GM23338 (cell line): ENCODE measurements at regions not wholly inside any gene's neighbourhood (a gene's known extent, or its start where the extent isn't known, plus 50 kb on each side); places are given as distances from the start of the nearest gene placed in this dataset.

Source experiments
- ATAC-seq: fragments of 200-7000 bp; cut with Tn5 transposase; 3 replicates; pipeline ENCODE4 v1.9.1; 2020
- DNase-seq: peaks from one replicate; pipeline ENCODE4 v3.0.0-alpha.2; 2015; ENCODE audit warnings: low spot score
- H2AFZ ChIP-seq: fragments of 200-600 bp; sonication (generic); 2 replicates; pipeline ENCODE4 v1.8.0; 2016; ENCODE audit warnings: antibody characterized with exemption, mild to moderate bottlenecking, moderate library complexity
- H3F3A ChIP-seq: fragments of 200-600 bp; sonication (generic); replicated peaks from 2 replicates; pipeline ENCODE4 v1.8.0; 2017; ENCODE audit warnings: antibody characterized with exemption, mixed run types, low read depth
- H3K27ac ChIP-seq: fragments of 200-600 bp; sonication (generic); 2 replicates; pipeline ENCODE4 v1.6.1; 2016; ENCODE audit warnings: low read depth
- H3K27me3 ChIP-seq: fragments of 200-600 bp; sonication (generic); 2 replicates; pipeline ENCODE4 v1.8.0; 2016; ENCODE audit warnings: mild to moderate bottlenecking, mixed run types, moderate library complexity; ENCODE audit not compliant: insufficient read depth
- H3K36me3 ChIP-seq: fragments of 200-600 bp; sonication (generic); 2 replicates; pipeline ENCODE4 v1.8.0; 2016; ENCODE audit warnings: mild to moderate bottlenecking; ENCODE audit not compliant: insufficient read depth
- H3K4me1 ChIP-seq: fragments of 200-600 bp; sonication (generic); 2 replicates; pipeline ENCODE4 v1.8.0; 2016; ENCODE audit warnings: mild to moderate bottlenecking, moderate library complexity; ENCODE audit not compliant: insufficient read depth
- H3K4me2 ChIP-seq: fragments of 200-600 bp; sonication (generic); 2 replicates; pipeline ENCODE4 v1.7.1; 2017; ENCODE audit warnings: mixed run types
- H3K4me3 ChIP-seq: fragments of 200-600 bp; sonication (generic); 2 replicates; pipeline ENCODE4 v1.6.1; 2016; ENCODE audit warnings: mixed run types
- H3K79me2 ChIP-seq: fragments of 200-600 bp; sonication (generic); replicated peaks from 2 replicates; pipeline ENCODE4 v1.8.0; 2017; ENCODE audit warnings: mild to moderate bottlenecking; ENCODE audit not compliant: insufficient read depth
- H3K9me2 ChIP-seq: fragments of 200-600 bp; sonication (generic); 2 replicates; pipeline ENCODE4 v1.8.0; 2017; ENCODE audit not compliant: insufficient read depth
- H4K20me1 ChIP-seq: fragments of 200-600 bp; sonication (generic); replicated peaks from 2 replicates; pipeline ENCODE4 v1.8.0; 2017; ENCODE audit warnings: mild to moderate bottlenecking; ENCODE audit not compliant: insufficient read depth
- H3K27ac Mint-ChIP-seq: 2 replicates; pipeline ENCODE4 v1.8.0; 2020; ENCODE audit warnings: inconsistent platforms, mild to moderate bottlenecking, moderate library complexity, mixed read lengths
- H3K27me3 Mint-ChIP-seq: 3 replicates; pipeline ENCODE4 v1.8.0; 2022; ENCODE audit warnings: low read depth, mild to moderate bottlenecking, moderate library complexity, mixed read lengths, inconsistent platforms; ENCODE audit not compliant: insufficient read depth, poor library complexity
- H3K36me3 Mint-ChIP-seq: 3 replicates; pipeline ENCODE4 v1.8.0; 2021; ENCODE audit warnings: low read depth, mild to moderate bottlenecking, inconsistent platforms, moderate library complexity, mixed read lengths
- H3K4me1 Mint-ChIP-seq: 3 replicates; pipeline ENCODE4 v1.8.0; 2020; ENCODE audit warnings: mild to moderate bottlenecking, inconsistent platforms, mixed read lengths
- H3K4me3 Mint-ChIP-seq: 3 replicates; pipeline ENCODE4 v1.8.0; 2021; ENCODE audit warnings: moderate library complexity, mild to moderate bottlenecking, inconsistent platforms, mixed read lengths
- H3K9me3 Mint-ChIP-seq: 3 replicates; pipeline ENCODE4 v1.8.0; 2020; ENCODE audit warnings: moderate library complexity, mild to moderate bottlenecking, inconsistent platforms, mixed read lengths
- CREB1 ChIP-seq: fragments of 250-450 bp; sonication (Bioruptor Pico); IDR thresholded peaks from 2 replicates; pipeline ENCODE4 v1.5.0; 2020; ENCODE audit warnings: low read depth, mild to moderate bottlenecking, moderate library complexity
- ZNF462 ChIP-seq: fragments of 250-450 bp; sonication (Bioruptor Pico); IDR thresholded peaks from 2 replicates; pipeline ENCODE4 v1.5.0; 2020; ENCODE audit warnings: mild to moderate bottlenecking, moderate library complexity
- TF ChIP-seq, protein P1 (sequence below), 2 experiments: fragments of 200-600 bp in 1 of 2; sonication (generic) in 1 of 2; conservative IDR thresholded peaks; 2 replicates each; pipeline versions ENCODE4 v1.5.1 to v1.6.1; 2016 to 2017; ENCODE audit warnings: antibody characterized with exemption in 2 of 2, low read depth in 2 of 2, mild to moderate bottlenecking in 2 of 2, moderate library complexity in 1 of 2
- TF ChIP-seq, protein P2 (sequence below): IDR thresholded peaks from one replicate; pipeline ENCODE4 v1.6.1; 2018; ENCODE audit warnings: antibody characterized with exemption; ENCODE audit not compliant: unreplicated experiment

DNA sequence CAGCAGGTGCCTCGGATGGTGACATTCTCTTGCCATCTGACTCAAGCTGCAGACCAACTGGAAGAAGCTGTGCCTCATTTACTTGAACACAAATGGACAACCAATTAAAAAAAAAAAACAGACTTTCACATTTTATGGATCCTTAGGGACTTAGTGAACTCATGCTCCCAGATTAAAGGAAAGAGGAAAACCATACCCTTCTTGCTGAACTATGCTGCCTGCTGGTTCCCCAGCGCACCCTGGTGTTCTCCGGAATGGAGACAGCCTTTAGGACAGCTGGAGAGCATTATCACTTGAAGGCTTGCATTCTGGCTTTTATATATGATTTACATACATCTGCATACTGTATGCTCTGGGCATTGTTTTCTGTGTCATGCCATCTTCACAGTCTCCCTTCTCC, 370.7 kb downstream of the SLC4A3 start (continued):
- TF ChIP-seq ZNF462 (CRISPR knock-in tag): peak; percentile 69; the same call in 1 of the 2 replicates
- no peak for TF ChIP-seq CREB1 (CRISPR knock-in tag)

- H3K4me3 Mint-ChIP-seq: no peak overlapping the region
- ATAC-seq: no peak
- no peaks in the 10 kb centered on the region for H3K36me3 Mint-ChIP-seq
- Histone ChIP-seq H3K79me2 (no peaks in the 10 kb centered on the region), H3K4me3 (no peak overlapping the region), H3K27ac (no peak overlapping the region), H3K36me3 (no peaks in the 10 kb centered on the region), H3F3A (0 out of 2 replicates have a peak, but pooled peaks cover 3% of the 10 kb centered on the region), H4K20me1 (no peaks in the 10 kb centered on the region), H3K27me3 (no peaks in the 10 kb centered on the region), H3K4me2 (no peak overlapping the region), H3K4me1 (peaks cover 3% of the 10 kb centered on the region; the same call in 1 of the 2 replicates), H2AFZ (no peak overlapping the region), H3K9me2 (no peaks in the 10 kb centered on the region)
- TF ChIP-seq, protein P1, sequence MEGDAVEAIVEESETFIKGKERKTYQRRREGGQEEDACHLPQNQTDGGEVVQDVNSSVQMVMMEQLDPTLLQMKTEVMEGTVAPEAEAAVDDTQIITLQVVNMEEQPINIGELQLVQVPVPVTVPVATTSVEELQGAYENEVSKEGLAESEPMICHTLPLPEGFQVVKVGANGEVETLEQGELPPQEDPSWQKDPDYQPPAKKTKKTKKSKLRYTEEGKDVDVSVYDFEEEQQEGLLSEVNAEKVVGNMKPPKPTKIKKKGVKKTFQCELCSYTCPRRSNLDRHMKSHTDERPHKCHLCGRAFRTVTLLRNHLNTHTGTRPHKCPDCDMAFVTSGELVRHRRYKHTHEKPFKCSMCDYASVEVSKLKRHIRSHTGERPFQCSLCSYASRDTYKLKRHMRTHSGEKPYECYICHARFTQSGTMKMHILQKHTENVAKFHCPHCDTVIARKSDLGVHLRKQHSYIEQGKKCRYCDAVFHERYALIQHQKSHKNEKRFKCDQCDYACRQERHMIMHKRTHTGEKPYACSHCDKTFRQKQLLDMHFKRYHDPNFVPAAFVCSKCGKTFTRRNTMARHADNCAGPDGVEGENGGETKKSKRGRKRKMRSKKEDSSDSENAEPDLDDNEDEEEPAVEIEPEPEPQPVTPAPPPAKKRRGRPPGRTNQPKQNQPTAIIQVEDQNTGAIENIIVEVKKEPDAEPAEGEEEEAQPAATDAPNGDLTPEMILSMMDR (conservative IDR thresholded peaks at IDR 0.05; ENCODE audit: low read depth in 2 of 2): peak; percentile 48 to 56
- TF ChIP-seq, protein P2, sequence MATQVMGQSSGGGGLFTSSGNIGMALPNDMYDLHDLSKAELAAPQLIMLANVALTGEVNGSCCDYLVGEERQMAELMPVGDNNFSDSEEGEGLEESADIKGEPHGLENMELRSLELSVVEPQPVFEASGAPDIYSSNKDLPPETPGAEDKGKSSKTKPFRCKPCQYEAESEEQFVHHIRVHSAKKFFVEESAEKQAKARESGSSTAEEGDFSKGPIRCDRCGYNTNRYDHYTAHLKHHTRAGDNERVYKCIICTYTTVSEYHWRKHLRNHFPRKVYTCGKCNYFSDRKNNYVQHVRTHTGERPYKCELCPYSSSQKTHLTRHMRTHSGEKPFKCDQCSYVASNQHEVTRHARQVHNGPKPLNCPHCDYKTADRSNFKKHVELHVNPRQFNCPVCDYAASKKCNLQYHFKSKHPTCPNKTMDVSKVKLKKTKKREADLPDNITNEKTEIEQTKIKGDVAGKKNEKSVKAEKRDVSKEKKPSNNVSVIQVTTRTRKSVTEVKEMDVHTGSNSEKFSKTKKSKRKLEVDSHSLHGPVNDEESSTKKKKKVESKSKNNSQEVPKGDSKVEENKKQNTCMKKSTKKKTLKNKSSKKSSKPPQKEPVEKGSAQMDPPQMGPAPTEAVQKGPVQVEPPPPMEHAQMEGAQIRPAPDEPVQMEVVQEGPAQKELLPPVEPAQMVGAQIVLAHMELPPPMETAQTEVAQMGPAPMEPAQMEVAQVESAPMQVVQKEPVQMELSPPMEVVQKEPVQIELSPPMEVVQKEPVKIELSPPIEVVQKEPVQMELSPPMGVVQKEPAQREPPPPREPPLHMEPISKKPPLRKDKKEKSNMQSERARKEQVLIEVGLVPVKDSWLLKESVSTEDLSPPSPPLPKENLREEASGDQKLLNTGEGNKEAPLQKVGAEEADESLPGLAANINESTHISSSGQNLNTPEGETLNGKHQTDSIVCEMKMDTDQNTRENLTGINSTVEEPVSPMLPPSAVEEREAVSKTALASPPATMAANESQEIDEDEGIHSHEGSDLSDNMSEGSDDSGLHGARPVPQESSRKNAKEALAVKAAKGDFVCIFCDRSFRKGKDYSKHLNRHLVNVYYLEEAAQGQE: no peak
- DNase-seq: peak; percentile 39
- peaks cover 8% of the 10 kb centered on the region; the same call in 2 of the 3 replicates for H3K4me1 Mint-ChIP-seq
- no peaks in the 10 kb centered on the region for H3K27me3 Mint-ChIP-seq
- H3K9me3 Mint-ChIP-seq: no peaks in the 10 kb centered on the region; the same call in 2 of the 3 replicates
- H3K27ac Mint-ChIP-seq: no peak overlapping the region
These were observed 371.3 kb downstream of the SLC4A3 start for GRCh38 chr2:219998714-219999227.
